GM13976 (cell line): ENCODE measurements at regions not wholly inside any gene's neighbourhood (a gene's known extent, or its start where the extent isn't known, plus 50 kb on each side); places are given as distances from the start of the nearest gene placed in this dataset.

Experiments
- DNase-seq: peaks from one replicate; pipeline ENCODE4 v3.0.0; 2012; ENCODE audit warnings: low spot score
- CTCF ChIP-seq: IDR thresholded peaks from 2 replicates; pipeline ENCODE4 v1.5.1; 2012; ENCODE audit warnings: borderline replicate concordance, mild to moderate bottlenecking; ENCODE audit not compliant: insufficient read depth; ENCODE audit errors: extremely low read depth, missing control alignments, control extremely low read depth
- in situ Hi-C: fragments of 300-500 bp; cut with MboI; formaldehyde crosslinking; loops from one replicate; pipeline ENCODE4 v1.12.0; 2022; ENCODE audit warnings: low sequenced_read_pairs, mixed read lengths, inconsistent platforms; ENCODE audit not compliant: unreplicated experiment

DNA sequence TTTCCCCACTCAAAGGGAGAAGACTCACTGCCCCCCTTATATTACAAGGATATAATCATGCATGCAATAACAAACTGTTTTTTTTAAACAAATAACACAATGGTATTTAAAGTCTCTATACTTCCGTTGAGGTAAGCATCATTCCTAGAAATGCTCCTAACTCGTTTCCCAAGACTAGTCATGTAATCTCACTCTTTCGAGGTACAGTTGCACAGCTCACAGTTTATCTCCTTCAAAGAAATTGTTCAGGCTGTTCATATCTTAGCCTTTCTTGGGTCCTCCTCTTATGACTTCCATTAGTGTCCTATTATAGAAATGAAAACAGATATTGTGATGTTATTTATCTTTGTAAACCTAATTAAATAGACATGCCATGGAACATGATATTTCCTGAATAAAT is 705.0 kb downstream of the KCNT2 start:
- in situ Hi-C loops: no loop called here
- no peak for TF ChIP-seq CTCF
- DNase-seq: no peak

GRCh38 chr1:195902779-195903178 is 705.5 kb downstream of the KCNT2 start:
- in situ Hi-C loops: no loop called here
- no peak for DNase-seq
- TF ChIP-seq CTCF: no peak

GRCh38 chr1:195899762-195900352 is 708.4 kb downstream of the KCNT2 start:
- no peak for DNase-seq
- TF ChIP-seq CTCF: no peak
- in situ Hi-C loops: no loop called here

DNA sequence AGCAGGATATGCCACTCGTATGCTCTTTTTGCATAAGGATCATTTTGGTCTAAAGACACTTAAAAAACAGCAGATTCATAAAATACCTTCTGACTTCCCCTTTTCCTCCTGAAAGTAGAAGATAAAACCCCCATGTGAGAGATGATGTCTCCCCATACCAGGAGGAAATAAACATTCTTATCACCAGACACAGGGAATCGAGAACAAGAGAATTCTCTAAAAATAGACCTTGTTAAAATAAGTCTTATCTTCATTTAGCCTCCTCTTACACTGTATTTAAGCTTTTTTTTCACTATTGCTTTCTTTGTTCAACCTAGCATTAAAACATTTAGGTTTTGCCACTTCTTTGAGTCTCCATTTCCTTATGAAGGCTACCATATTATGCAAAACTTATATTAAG is 709.3 kb downstream of the KCNT2 start:
- no peak for TF ChIP-seq CTCF
- in situ Hi-C loops: no loop called here
- DNase-seq: no peak

DNA sequence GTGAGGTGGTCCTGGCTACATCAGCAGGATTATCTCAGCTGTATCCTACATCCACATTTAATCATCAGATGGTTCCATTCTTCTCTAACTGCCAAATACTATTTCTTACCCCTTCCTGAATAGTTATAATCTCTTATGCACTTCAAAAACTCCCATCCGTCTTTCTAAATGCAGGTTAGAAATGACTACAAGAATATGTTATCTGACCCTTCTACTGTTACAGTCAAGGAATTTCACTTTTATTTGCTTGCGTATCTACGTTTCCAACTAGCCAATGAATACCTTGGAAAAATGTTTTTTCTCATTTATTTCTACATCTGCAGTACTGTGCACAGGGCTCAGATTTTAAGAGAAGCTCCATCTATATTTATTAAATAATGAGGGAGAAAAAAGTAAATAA is 709.9 kb downstream of the KCNT2 start:
- DNase-seq: no peak
- in situ Hi-C loops: no loop called here
- no peak for TF ChIP-seq CTCF

GRCh38 chr1:195897076-195897475 is 711.2 kb downstream of the KCNT2 start:
- in situ Hi-C loops: no loop called here
- TF ChIP-seq CTCF: no peak
- DNase-seq: no peak

DNA sequence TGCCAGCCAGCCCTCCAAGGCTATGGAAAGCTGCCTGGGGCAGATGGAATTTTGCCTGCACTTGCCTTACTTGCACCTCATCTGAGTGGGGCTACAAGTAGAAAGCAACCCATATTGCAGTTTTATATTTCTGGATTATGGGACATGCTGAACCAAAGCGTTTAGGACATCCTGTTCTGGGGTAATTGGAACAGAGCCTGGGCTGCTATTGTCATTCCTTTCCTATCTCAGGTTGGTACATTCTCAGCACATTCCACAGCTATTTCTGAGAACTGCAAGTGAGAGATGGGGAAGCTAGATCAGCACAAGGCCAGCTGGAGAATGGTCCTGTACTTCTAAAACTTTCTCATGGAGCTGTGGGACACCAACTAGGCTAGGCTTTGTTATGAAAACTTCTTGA is 713.8 kb downstream of the KCNT2 start:
- no peak for DNase-seq
- no peak for TF ChIP-seq CTCF
- in situ Hi-C loops: no loop called here
